WTC11 (cell line): ENCODE measurements at regions not wholly inside any gene's neighbourhood (a gene's known extent, or its start where the extent isn't known, plus 50 kb on each side); places are given as distances from the start of the nearest gene placed in this dataset.
A peak's percentile ranks its signal among the peaks of the same experiment; 100 is the strongest.

ENCODE experiments used
- ATAC-seq: fragments of 200-7000 bp; cut with Tn5 transposase; 2 replicates; pipeline ENCODE4 v1.10.0; 2021; ENCODE audit warnings: mild to moderate bottlenecking, moderate library complexity
- CTCF ChIA-PET: fragments of 300-600 bp; sonication (Branson Sonifier 250); formaldehyde crosslinking; loops from one replicate; lab custom pipeline; 2021; ENCODE audit warnings: antibody characterized with exemption; lab: Charles Lee
- POLR2A ChIA-PET: fragments of 350-600 bp; sonication (Branson Sonifier 250); formaldehyde crosslinking; loops from one replicate; lab custom pipeline; 2021; ENCODE audit warnings: antibody characterized with exemption; lab: Charles Lee
- DNase-seq: peaks from one replicate; pipeline ENCODE4 v3.0.0; 2021; ENCODE audit warnings: low spot score
- H3K27ac Mint-ChIP-seq: 2 replicates; pipeline ENCODE4 v1.8.0; 2021; ENCODE audit warnings: mixed read lengths
- H3K27me3 Mint-ChIP-seq: 2 replicates; pipeline ENCODE4 v1.8.0; 2021; ENCODE audit warnings: low read depth, mild to moderate bottlenecking, moderate library complexity, mixed read lengths
- H3K36me3 Mint-ChIP-seq: 2 replicates; pipeline ENCODE4 v1.8.0; 2021; ENCODE audit warnings: mixed read lengths
- H3K4me1 Mint-ChIP-seq: 2 replicates; pipeline ENCODE4 v1.8.0; 2022; ENCODE audit warnings: mixed read lengths
- H3K4me3 Mint-ChIP-seq: 2 replicates; pipeline ENCODE4 v1.8.0; 2021; ENCODE audit warnings: mild to moderate bottlenecking, moderate library complexity, mixed read lengths
- H3K9me3 Mint-ChIP-seq: 2 replicates; pipeline ENCODE4 v1.8.0; 2021; ENCODE audit warnings: mixed read lengths
- AR ChIP-seq: fragments of 250-450 bp; sonication (Bioruptor Pico); IDR thresholded peaks from 2 replicates; pipeline ENCODE4 v1.9.0; 2021; ENCODE audit warnings: mild to moderate bottlenecking
- CREM ChIP-seq: sonication (generic); formaldehyde crosslinking; IDR thresholded peaks from 2 replicates; pipeline ENCODE4 v1.8.1; 2022; ENCODE audit warnings: mild to moderate bottlenecking, missing genetic modification reagents, moderate library complexity
- E2F5 ChIP-seq: sonication (generic); formaldehyde crosslinking; IDR thresholded peaks from 2 replicates; pipeline ENCODE4 v1.8.1; 2022; ENCODE audit warnings: mild to moderate bottlenecking, moderate library complexity, missing genetic modification reagents
- ELF4 ChIP-seq: sonication (generic); formaldehyde crosslinking; IDR thresholded peaks from 2 replicates; pipeline ENCODE4 v1.8.1; 2022; ENCODE audit warnings: low read depth, mild to moderate bottlenecking, moderate library complexity, missing genetic modification reagents
- EMX1 ChIP-seq: fragments of 250-450 bp; sonication (Bioruptor Pico); IDR thresholded peaks from 2 replicates; pipeline ENCODE4 v1.8.0; 2021; ENCODE audit warnings: mild to moderate bottlenecking
- ERG ChIP-seq: fragments of 250-450 bp; sonication (Bioruptor Pico); IDR thresholded peaks from 2 replicates; pipeline ENCODE4 v1.8.0; 2021; ENCODE audit warnings: mild to moderate bottlenecking
- ESRRA ChIP-seq: sonication (generic); formaldehyde crosslinking; IDR thresholded peaks from 2 replicates; pipeline ENCODE4 v1.8.1; 2022; ENCODE audit warnings: mild to moderate bottlenecking, missing genetic modification reagents, borderline replicate concordance
- HMGXB4 ChIP-seq: sonication (generic); formaldehyde crosslinking; IDR thresholded peaks from 2 replicates; pipeline ENCODE4 v1.8.1; 2023; ENCODE audit warnings: mild to moderate bottlenecking, moderate library complexity, missing genetic modification reagents
- IRF2 ChIP-seq: sonication (generic); formaldehyde crosslinking; IDR thresholded peaks from 2 replicates; pipeline ENCODE4 v1.8.0; 2022; ENCODE audit warnings: low read depth, missing genetic modification reagents, borderline replicate concordance
- MLX ChIP-seq: sonication (generic); formaldehyde crosslinking; IDR thresholded peaks from 2 replicates; pipeline ENCODE4 v1.8.1; 2023; ENCODE audit warnings: mild to moderate bottlenecking, missing genetic modification reagents, moderate library complexity
- NFATC4 ChIP-seq: fragments of 250-450 bp; sonication (Bioruptor Pico); IDR thresholded peaks from 2 replicates; pipeline ENCODE4 v1.9.0; 2021; ENCODE audit warnings: mild to moderate bottlenecking
- PRRX2 ChIP-seq: fragments of 250-450 bp; sonication (Bioruptor Pico); IDR thresholded peaks from 2 replicates; pipeline ENCODE4 v1.8.0; 2021; ENCODE audit warnings: mild to moderate bottlenecking
- SMAD4 ChIP-seq: sonication (generic); formaldehyde crosslinking; IDR thresholded peaks from 2 replicates; pipeline ENCODE4 v1.8.0; 2022; ENCODE audit warnings: mild to moderate bottlenecking, missing genetic modification reagents
- TCF7 ChIP-seq: sonication (generic); formaldehyde crosslinking; IDR thresholded peaks from 2 replicates; pipeline ENCODE4 v1.8.0; 2022; ENCODE audit warnings: mild to moderate bottlenecking, low read depth, missing genetic modification reagents, moderate library complexity
- ZMAT4 ChIP-seq: fragments of 250-450 bp; sonication (Bioruptor Pico); IDR thresholded peaks from 2 replicates; pipeline ENCODE4 v1.9.0; 2021; ENCODE audit warnings: mild to moderate bottlenecking
- ZNF219 ChIP-seq: sonication (generic); formaldehyde crosslinking; IDR thresholded peaks from 2 replicates; pipeline ENCODE4 v1.8.0; 2023; ENCODE audit warnings: missing genetic modification reagents, mild to moderate bottlenecking, borderline replicate concordance
- ZNF232 ChIP-seq: sonication (generic); formaldehyde crosslinking; IDR thresholded peaks from 2 replicates; pipeline ENCODE4 v1.8.0; 2022; ENCODE audit warnings: mild to moderate bottlenecking, missing genetic modification reagents
- ZNF416 ChIP-seq: fragments of 250-450 bp; sonication (Bioruptor Pico); IDR thresholded peaks from 2 replicates; pipeline ENCODE4 v1.9.0; 2021; ENCODE audit warnings: mild to moderate bottlenecking, inconsistent platforms
- ZNF425 ChIP-seq: fragments of 250-450 bp; sonication (Bioruptor Pico); conservative IDR thresholded peaks from 2 replicates; pipeline ENCODE4 v1.9.0; 2021; ENCODE audit warnings: mild to moderate bottlenecking
- ZNF671 ChIP-seq: fragments of 250-450 bp; sonication (Bioruptor Pico); IDR thresholded peaks from 2 replicates; pipeline ENCODE4 v1.8.0; 2021; ENCODE audit warnings: mild to moderate bottlenecking
- ZSCAN18 ChIP-seq: fragments of 250-450 bp; sonication (Bioruptor Pico); IDR thresholded peaks from 2 replicates; pipeline ENCODE4 v2.1.2; 2022; ENCODE audit warnings: mild to moderate bottlenecking, moderate library complexity

- no peak for TF ChIP-seq HMGXB4 (CRISPR knock-in tag)
- TF ChIP-seq NFATC4: 0 out of 2 replicates have a peak, but pooled peaks have one; percentile 2
- no peak for TF ChIP-seq ZNF416 (CRISPR knock-in tag)
- TF ChIP-seq ZNF671 (CRISPR knock-in tag): peak; percentile 59; the same call in 1 of the 2 replicates
- no peak for TF ChIP-seq ESRRA (CRISPR knock-in tag)
- TF ChIP-seq ZNF425 (CRISPR knock-in tag): peak; percentile 53; the same call in 1 of the 2 replicates
- no peak for TF ChIP-seq ZNF232
- TF ChIP-seq AR (CRISPR knock-in tag): no peak
- TF ChIP-seq E2F5 (CRISPR knock-in tag): no peak
- no peak for TF ChIP-seq MLX (CRISPR knock-in tag)
- TF ChIP-seq IRF2: no peak
- no peak for TF ChIP-seq ZSCAN18 (CRISPR knock-in tag)
- TF ChIP-seq EMX1 (CRISPR knock-in tag): no peak
- no peak for TF ChIP-seq ZNF219 (CRISPR knock-in tag)
- TF ChIP-seq ELF4 (CRISPR knock-in tag): no peak
- no peak for TF ChIP-seq SMAD4 (CRISPR knock-in tag)
Measured at GRCh38 chr12:59322473-59322872, 273.4 kb upstream of the SLC16A7 start (continued).

GRCh38 chr12:59321278-59321677, 274.6 kb upstream of the SLC16A7 start:
- DNase-seq (no peak), ATAC-seq (no peak)
- ChIA-PET POLR2A (interaction anchor here (0.6 kb wide), 1 partner anchor 1730 kb away, joined by 3 read pairs; the partner anchor contains the start of gene PIP4K2C), CTCF (no interaction called here)
- H3K9me3 Mint-ChIP-seq: no peaks in the 10 kb centered on the region
- H3K27ac Mint-ChIP-seq: no peak overlapping the region
- H3K36me3 Mint-ChIP-seq: peaks cover 5% of the 10 kb centered on the region
- H3K27me3 Mint-ChIP-seq: peaks cover 2% of the 10 kb centered on the region
- H3K4me3 Mint-ChIP-seq: no peak overlapping the region; the same call in 1 of the 2 replicates
- peaks cover 30% of the 10 kb centered on the region for H3K4me1 Mint-ChIP-seq
- TF ChIP-seq CREM (no peak), NFATC4 (peak; percentile 83), ZNF425 (CRISPR knock-in tag) (peak; percentile 91), ZMAT4 (peak; percentile 83), ERG (peak; percentile 11), TCF7 (CRISPR knock-in tag) (no peak), EMX1 (CRISPR knock-in tag) (0 out of 2 replicates have a peak, but pooled peaks have one; percentile 75), ZNF416 (CRISPR knock-in tag) (peak; percentile 77), ZNF671 (CRISPR knock-in tag) (peak; percentile 83), PRRX2 (CRISPR knock-in tag) (peak; percentile 84)
